CD4-positive, alpha-beta T cell (primary cell): ENCODE measurements at regions not wholly inside any gene's neighbourhood (a gene's known extent, or its start where the extent isn't known, plus 50 kb on each side); places are given as distances from the start of the nearest gene placed in this dataset.

Experiments used
- ATAC-seq: fragments of 200-7000 bp; cut with Tn5 transposase; one replicate; pipeline ENCODE4 v1.10.0; 2022; ENCODE audit warnings: mild to moderate bottlenecking; ENCODE audit not compliant: poor library complexity
- CTCF ChIA-PET: fragments of 350-600 bp; sonication (Branson Sonifier 250); formaldehyde crosslinking; loops from one replicate; lab custom pipeline; 2021; ENCODE audit warnings: antibody characterized with exemption, inconsistent platforms; lab: Charles Lee
- POLR2A ChIA-PET: fragments of 350-600 bp; sonication (Branson Sonifier 250); formaldehyde crosslinking; loops from one replicate; lab custom pipeline; 2021; ENCODE audit warnings: antibody characterized with exemption, inconsistent platforms; lab: Charles Lee
- DNase-seq, 14 experiments: peaks; one replicate each; pipeline ENCODE4 v3.0.0-alpha.2; 2013 to 2020; ENCODE audit warnings: mixed read lengths in 2 of 14
- H3K27ac ChIP-seq, 2 donors: one replicate each; pipeline versions ENCODE4 v1.5.1 to v1.7.0; 2013; ENCODE audit warnings: low read length in 2 of 2, low read depth in 1 of 2, mild to moderate bottlenecking in 1 of 2
- H3K27me3 ChIP-seq, 2 experiments: 1 replicate in 1 of 2; 2 replicates in 1 of 2; pipeline versions ENCODE4 v1.6.1 to v1.7.0; 2013; ENCODE audit warnings: low read length in 2 of 2, control low read depth in 1 of 2, mild to moderate bottlenecking in 1 of 2, moderate library complexity in 1 of 2; ENCODE audit not compliant: insufficient read depth in 2 of 2, control insufficient read depth in 1 of 2
- H3K36me3 ChIP-seq: one replicate; pipeline ENCODE4 v1.6.1; 2013; ENCODE audit warnings: low read length, control low read depth; ENCODE audit not compliant: insufficient read depth
- H3K4me1 ChIP-seq: one replicate; pipeline ENCODE4 v1.6.1; 2013; ENCODE audit warnings: low read length, control low read depth; ENCODE audit not compliant: insufficient read depth
- H3K4me3 ChIP-seq: one replicate; pipeline ENCODE4 v1.5.1; 2013; ENCODE audit warnings: mild to moderate bottlenecking, low read length, moderate library complexity
- H3K9me3 ChIP-seq, 2 experiments: 1 replicate in 1 of 2; 2 replicates in 1 of 2; pipeline versions ENCODE4 v1.6.1 to v1.7.0; 2013; ENCODE audit warnings: low read length in 2 of 2, mild to moderate bottlenecking in 2 of 2, control low read depth in 1 of 2, moderate library complexity in 1 of 2; ENCODE audit not compliant: control insufficient read depth in 1 of 2, insufficient read depth in 1 of 2
- H3K27ac Mint-ChIP-seq: one replicate; pipeline ENCODE4 v1.8.0; 2020; ENCODE audit warnings: mixed read lengths
- H3K27me3 Mint-ChIP-seq: one replicate; pipeline ENCODE4 v1.8.0; 2021; ENCODE audit warnings: mixed read lengths
- H3K36me3 Mint-ChIP-seq: one replicate; pipeline ENCODE4 v1.8.0; 2021; ENCODE audit warnings: low read depth, mixed read lengths
- H3K4me1 Mint-ChIP-seq: one replicate; pipeline ENCODE4 v1.8.0; 2021; ENCODE audit warnings: low read depth, mixed read lengths
- H3K4me3 Mint-ChIP-seq: one replicate; pipeline ENCODE4 v1.8.0; 2020; ENCODE audit warnings: mild to moderate bottlenecking, mixed read lengths
- H3K9me3 Mint-ChIP-seq: one replicate; pipeline ENCODE4 v1.8.0; 2020; ENCODE audit warnings: mixed read lengths
- intact Hi-C, 2 experiments: fragments of 100-400 bp; cut with DNase I in 1 of 2; cut with micrococcal nuclease in 1 of 2; formaldehyde crosslinking; loops; one replicate each; pipeline versions ENCODE4 v1.15.1 to v1.9.0; 2023 to 2025; cut with DNase I, micrococcal nuclease
- TF ChIP-seq, protein P1 (sequence below): fragments of 200-600 bp; IDR thresholded peaks from one replicate; pipeline ENCODE4 v1.8.0; 2022; ENCODE audit warnings: antibody characterized with exemption, mild to moderate bottlenecking

GRCh38 chr18:53883771-53884170 is 340.7 kb downstream of the MBD2 start:
- Histone ChIP-seq H3K9me3 (peaks cover 0 to 9% of the 10 kb centered on the region in 2 experiments), H3K36me3 (no peaks in the 10 kb centered on the region), H3K27ac (no peak overlapping the region), H3K4me3 (no peak overlapping the region), H3K4me1 (no peaks in the 10 kb centered on the region), H3K27me3 (no peaks in the 10 kb centered on the region)
- ATAC-seq = no peak
- ChIA-PET CTCF (no interaction called here), POLR2A (no interaction called here)
- TF ChIP-seq, protein P1, sequence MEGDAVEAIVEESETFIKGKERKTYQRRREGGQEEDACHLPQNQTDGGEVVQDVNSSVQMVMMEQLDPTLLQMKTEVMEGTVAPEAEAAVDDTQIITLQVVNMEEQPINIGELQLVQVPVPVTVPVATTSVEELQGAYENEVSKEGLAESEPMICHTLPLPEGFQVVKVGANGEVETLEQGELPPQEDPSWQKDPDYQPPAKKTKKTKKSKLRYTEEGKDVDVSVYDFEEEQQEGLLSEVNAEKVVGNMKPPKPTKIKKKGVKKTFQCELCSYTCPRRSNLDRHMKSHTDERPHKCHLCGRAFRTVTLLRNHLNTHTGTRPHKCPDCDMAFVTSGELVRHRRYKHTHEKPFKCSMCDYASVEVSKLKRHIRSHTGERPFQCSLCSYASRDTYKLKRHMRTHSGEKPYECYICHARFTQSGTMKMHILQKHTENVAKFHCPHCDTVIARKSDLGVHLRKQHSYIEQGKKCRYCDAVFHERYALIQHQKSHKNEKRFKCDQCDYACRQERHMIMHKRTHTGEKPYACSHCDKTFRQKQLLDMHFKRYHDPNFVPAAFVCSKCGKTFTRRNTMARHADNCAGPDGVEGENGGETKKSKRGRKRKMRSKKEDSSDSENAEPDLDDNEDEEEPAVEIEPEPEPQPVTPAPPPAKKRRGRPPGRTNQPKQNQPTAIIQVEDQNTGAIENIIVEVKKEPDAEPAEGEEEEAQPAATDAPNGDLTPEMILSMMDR = no peak
- DNase-seq = no peak
- Mint-ChIP-seq H3K4me3 (no peak overlapping the region), H3K27me3 (peaks cover 8% of the 10 kb centered on the region), H3K4me1 (no peaks in the 10 kb centered on the region), H3K36me3 (no peaks in the 10 kb centered on the region), H3K27ac (no peak overlapping the region), H3K9me3 (no peaks in the 10 kb centered on the region)
- intact Hi-C loops = no loop called here

GRCh38 chr18:53874103-53874502 is 350.4 kb downstream of the MBD2 start:
- H3K4me1 Mint-ChIP-seq = no peaks in the 10 kb centered on the region
- ATAC-seq = no peak
- ChIA-PET CTCF (no interaction called here), POLR2A (no interaction called here)
- TF ChIP-seq, protein P1 = no peak
- peaks cover 3% of the 10 kb centered on the region for H3K9me3 Mint-ChIP-seq
- Histone ChIP-seq H3K27ac (no peak overlapping the region), H3K9me3 (no peaks in the 10 kb centered on the region), H3K4me1 (no peaks in the 10 kb centered on the region), H3K4me3 (no peak overlapping the region), H3K36me3 (no peaks in the 10 kb centered on the region), H3K27me3 (no peaks in the 10 kb centered on the region)
- H3K4me3 Mint-ChIP-seq = no peak overlapping the region
- H3K36me3 Mint-ChIP-seq = no peaks in the 10 kb centered on the region
- H3K27me3 Mint-ChIP-seq = no peaks in the 10 kb centered on the region
- DNase-seq = no peak
- H3K27ac Mint-ChIP-seq = no peak overlapping the region
- intact Hi-C loops = no loop called here

GRCh38 chr18:53864770-53865169 is 359.7 kb downstream of the MBD2 start:
- Mint-ChIP-seq H3K27me3 (no peaks in the 10 kb centered on the region), H3K4me3 (no peak overlapping the region), H3K36me3 (no peaks in the 10 kb centered on the region), H3K27ac (no peak overlapping the region), H3K4me1 (no peaks in the 10 kb centered on the region), H3K9me3 (no peaks in the 10 kb centered on the region)
- TF ChIP-seq, protein P1 = no peak
- Histone ChIP-seq H3K36me3 (no peaks in the 10 kb centered on the region), H3K9me3 (no peaks in the 10 kb centered on the region), H3K27me3 (no peaks in the 10 kb centered on the region), H3K4me3 (no peak overlapping the region), H3K27ac (no peak overlapping the region), H3K4me1 (no peaks in the 10 kb centered on the region)
- CTCF ChIA-PET = interaction anchor here (0.6 kb wide), 1 partner anchor 596 kb away, joined by 3 read pairs; no protein-coding TSS in a partner anchor
- intact Hi-C loops = no loop called here
- ATAC-seq (no peak), DNase-seq (no peak)
- POLR2A ChIA-PET = no interaction called here
